HCT116 (cell line): ENCODE measurements at regions not wholly inside any gene's neighbourhood (a gene's known extent, or its start where the extent isn't known, plus 50 kb on each side); places are given as distances from the start of the nearest gene placed in this dataset.

Experiments
- ATAC-seq: fragments of 200-7000 bp; cut with Tn5 transposase; 2 replicates; pipeline ENCODE4 v1.9.1; 2020; ENCODE audit warnings: mild to moderate bottlenecking, moderate library complexity
- BruUV-seq: library from RNA; stranded (reverse); fragments of 400-500 nt; replicated peaks from 2 replicates; lab custom pipeline; 2021; lab: Mats Ljungman, UMichigan
- CTCF ChIA-PET: fragments of 300-600 bp; sonication (Branson Sonifier 250); formaldehyde crosslinking; loops from one replicate; lab custom pipeline; 2021; ENCODE audit warnings: antibody characterized with exemption; lab: Charles Lee
- POLR2A ChIA-PET: fragments of 300-600, 350-600 bp; sonication (Branson Sonifier 250); formaldehyde crosslinking; loops from one replicate; lab custom pipeline; 2021; ENCODE audit warnings: antibody characterized with exemption; lab: Charles Lee
- RAD21 ChIA-PET, 2 experiments: fragments of 300-600 bp; sonication (Branson Sonifier 250); formaldehyde crosslinking; loops; one replicate each; lab custom pipeline; 2023; ENCODE audit warnings: low total read pairs in 2 of 2; ENCODE audit not compliant: uncharacterized antibody in 2 of 2, unreplicated experiment in 2 of 2, low non-redundant PET in 1 of 2; lab: Charles Lee
- DNase-seq: peaks from one replicate; pipeline ENCODE4 v3.0.0-alpha.2; 2010; ENCODE audit warnings: low read depth, low spot score
- H2AFZ ChIP-seq: fragments of 200-600 bp; shearing (Covaris generic), sonication (generic); 2 replicates; pipeline ENCODE4 v1.6.1; 2017; ENCODE audit warnings: low read depth, mixed run types, mixed read lengths, antibody characterized with exemption, low read length; ENCODE audit not compliant: poor library complexity, severe bottlenecking
- H3K27ac ChIP-seq: 2 replicates; pipeline ENCODE4 v1.5.1; 2012; ENCODE audit warnings: low read depth, low read length
- H3K27me3 ChIP-seq: fragments of 200-600 bp; sonication (generic); 2 replicates; pipeline ENCODE4 v1.6.1; 2016; ENCODE audit warnings: mixed run types, low read length, mixed read lengths; ENCODE audit not compliant: insufficient read depth
- H3K36me3 ChIP-seq, 2 experiments: fragments of 200-500 bp in 1 of 2; fragments of 200-600 bp in 1 of 2; sonication (Bioruptor generic) in 1 of 2; sonication (generic) in 1 of 2; 2 replicates each; pipeline versions ENCODE4 v1.5.1 to v1.6.1; 2014 to 2016; ENCODE audit warnings: low read length in 2 of 2, inconsistent platforms in 1 of 2, mixed read lengths in 1 of 2, mixed run types in 1 of 2; ENCODE audit not compliant: insufficient read depth in 2 of 2, control insufficient read depth in 1 of 2
- H3K4me1 ChIP-seq, 2 experiments: fragments of 200-600 bp in 1 of 2; sonication (generic) in 1 of 2; 2 replicates each; pipeline versions ENCODE4 v1.5.1 to v1.6.1; 2012 to 2017; ENCODE audit warnings: low read length in 2 of 2, inconsistent platforms in 1 of 2, mild to moderate bottlenecking in 1 of 2, mixed read lengths in 1 of 2, mixed run types in 1 of 2, moderate library complexity in 1 of 2; ENCODE audit not compliant: insufficient read depth in 2 of 2, control insufficient read depth in 1 of 2
- H3K4me2 ChIP-seq: fragments of 200-600 bp; sonication (generic); 2 replicates; pipeline ENCODE4 v1.6.1; 2017; ENCODE audit warnings: mixed run types, low read length, mixed read lengths
- H3K4me3 ChIP-seq, 2 experiments: fragments of 200-600 bp in 1 of 2; sonication (generic) in 1 of 2; replicated peaks in 1 of 2; 2 replicates each; pipeline ENCODE4 v1.5.1; 2011 to 2016; ENCODE audit warnings: low read length in 2 of 2, control low read depth in 1 of 2, low read depth in 1 of 2, mild to moderate bottlenecking in 1 of 2, mixed read lengths in 1 of 2, mixed run types in 1 of 2
- H3K79me2 ChIP-seq: fragments of 200-600 bp; sonication (generic); 2 replicates; pipeline ENCODE4 v1.6.1; 2017; ENCODE audit warnings: mild to moderate bottlenecking, mixed run types, low read length, moderate library complexity, mixed read lengths; ENCODE audit not compliant: insufficient read depth
- H3K9ac ChIP-seq: fragments of 200-600 bp; sonication (generic); 2 replicates; pipeline ENCODE4 v1.6.1; 2016; ENCODE audit warnings: low read length, mixed read lengths
- H3K9me2 ChIP-seq: fragments of 200-600 bp; sonication (generic), shearing (Covaris generic); 2 replicates; pipeline ENCODE4 v1.6.1; 2017; ENCODE audit warnings: mixed run types, mild to moderate bottlenecking, moderate library complexity; ENCODE audit not compliant: insufficient read depth
- H3K9me3 ChIP-seq, 2 experiments: fragments of 200-500 bp in 1 of 2; fragments of 200-600 bp in 1 of 2; sonication (Bioruptor generic) in 1 of 2; sonication (generic) in 1 of 2; 2 replicates each; pipeline ENCODE4 v1.6.1; 2014 to 2017; ENCODE audit warnings: low read length in 2 of 2, mixed read lengths in 2 of 2, inconsistent platforms in 1 of 2, low read depth in 1 of 2, mild to moderate bottlenecking in 1 of 2, mixed run types in 1 of 2, moderate library complexity in 1 of 2; ENCODE audit not compliant: control insufficient read depth in 1 of 2, insufficient read depth in 1 of 2
- H4K20me1 ChIP-seq: fragments of 200-600 bp; sonication (generic), shearing (Covaris generic); 2 replicates; pipeline ENCODE4 v1.6.1; 2017; ENCODE audit warnings: mixed run types, mild to moderate bottlenecking, moderate library complexity; ENCODE audit not compliant: insufficient read depth
- CBX3 ChIP-seq: IDR thresholded peaks from 2 replicates; pipeline ENCODE4 v1.6.1; 2012; ENCODE audit warnings: low read depth
- ELF1 ChIP-seq: IDR thresholded peaks from 2 replicates; pipeline ENCODE4 v1.6.1; 2012; ENCODE audit warnings: low read depth, borderline replicate concordance
- EZH2 ChIP-seq: fragments of 200-600 bp; sonication (generic); IDR thresholded peaks from 2 replicates; pipeline ENCODE4 v1.6.1; 2017; ENCODE audit warnings: antibody characterized with exemption, mixed run types
- POLR2A ChIP-seq: IDR thresholded peaks from 2 replicates; pipeline ENCODE4 v1.7.0; 2011; ENCODE audit warnings: borderline replicate concordance; ENCODE audit not compliant: insufficient read depth, insufficient read length; ENCODE audit errors: extremely low read depth
- POLR2AphosphoS5 ChIP-seq: IDR thresholded peaks from 2 replicates; pipeline ENCODE4 v1.6.1; 2011; ENCODE audit warnings: mild to moderate bottlenecking, low read depth, low read length, moderate library complexity
- RAD21 ChIP-seq: IDR thresholded peaks from 2 replicates; pipeline ENCODE4 v1.6.1; 2012; ENCODE audit warnings: low read depth, mild to moderate bottlenecking
- SP1 ChIP-seq: IDR thresholded peaks from 2 replicates; pipeline ENCODE4 v1.6.1; 2012; ENCODE audit warnings: low read depth
- SRF ChIP-seq: IDR thresholded peaks from 2 replicates; pipeline ENCODE4 v1.6.1; 2012; ENCODE audit warnings: low read depth
- TCF7L2 ChIP-seq: IDR thresholded peaks from 2 replicates; pipeline ENCODE4 v1.7.0; 2011; ENCODE audit warnings: borderline replicate concordance, inconsistent platforms; ENCODE audit not compliant: insufficient read depth, insufficient read length; ENCODE audit errors: extremely low read depth
- YY1 ChIP-seq: IDR thresholded peaks from 2 replicates; pipeline ENCODE4 v1.6.1; 2011; ENCODE audit warnings: low read length, low read depth, moderate library complexity, mild to moderate bottlenecking; ENCODE audit not compliant: insufficient replicate concordance; ENCODE audit errors: extremely low read depth
- ZNF274 ChIP-seq: fragments of 200-500 bp; sonication (Bioruptor generic); IDR thresholded peaks from 2 replicates; pipeline ENCODE4 v1.6.1; 2014; ENCODE audit warnings: mild to moderate bottlenecking, low read depth, low read length, inconsistent platforms
- intact Hi-C: fragments of 100-400 bp; cut with micrococcal nuclease; formaldehyde crosslinking; loops from 2 replicates; pipeline ENCODE4 v1.10.0; 2022
- TF ChIP-seq, protein P1 (sequence below): IDR thresholded peaks from 2 replicates; pipeline ENCODE4 v1.6.1; 2011; ENCODE audit warnings: mild to moderate bottlenecking, low read length, moderate library complexity; ENCODE audit not compliant: insufficient replicate concordance; ENCODE audit errors: extremely low read depth
- TF ChIP-seq, protein P2 (sequence below): IDR thresholded peaks from 2 replicates; pipeline ENCODE4 v1.6.1; 2012
- TF ChIP-seq, protein P3 (sequence below), 3 experiments: fragments of 200-600 bp in 1 of 3; sonication (generic) in 1 of 3; IDR thresholded peaks in 2 of 3; conservative IDR thresholded peaks in 1 of 3; 2 replicates each; pipeline ENCODE4 v1.5.1; 2012 to 2017; ENCODE audit warnings: low read depth in 2 of 3, low read length in 2 of 3, antibody characterized with exemption in 1 of 3, borderline replicate concordance in 1 of 3, control low read depth in 1 of 3, mild to moderate bottlenecking in 1 of 3, mixed read lengths in 1 of 3, mixed run types in 1 of 3, moderate library complexity in 1 of 3; ENCODE audit not compliant: insufficient read depth in 1 of 3

DNA sequence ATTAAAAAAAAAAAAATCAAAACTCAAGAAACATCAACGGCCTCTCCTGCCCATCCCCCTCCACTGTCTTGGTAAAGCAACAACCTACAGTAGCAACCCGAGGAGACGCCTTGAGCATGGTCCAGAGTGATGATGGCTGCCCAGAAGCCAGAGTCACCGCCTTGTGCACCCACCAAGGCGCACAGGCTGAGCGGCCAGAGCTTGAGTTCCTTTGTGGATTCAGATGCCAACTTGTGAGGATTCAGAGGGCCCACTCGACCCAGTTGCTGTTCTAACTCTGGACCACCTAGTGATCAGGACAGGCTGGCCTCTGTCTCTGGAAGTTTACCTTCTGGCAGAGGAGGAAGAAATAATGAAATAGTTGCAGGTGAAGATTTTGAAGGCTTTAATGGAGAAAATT lies 105.0 kb downstream of the PDCL3 start:
- no peaks in the 10 kb centered on the region for H3K4me1 ChIP-seq
- H3K27me3 ChIP-seq = no peaks in the 10 kb centered on the region
- no peaks in the 10 kb centered on the region for H3K36me3 ChIP-seq
- H3K9me3 ChIP-seq = no peaks in the 10 kb centered on the region
- no peak for ATAC-seq
- no peak overlapping the region for H3K27ac ChIP-seq
- H3K4me2 ChIP-seq = no peak overlapping the region
- intact Hi-C loops = no loop called here
- no peak overlapping the region for H2AFZ ChIP-seq
- BruUV-seq = no TSS peak
- ChIA-PET RAD21 (no interaction called here), CTCF (no interaction called here), POLR2A (no interaction called here)
- H3K9me2 ChIP-seq = no peaks in the 10 kb centered on the region
- no peak for DNase-seq
- TF ChIP-seq RAD21 (no peak), SP1 (no peak), POLR2A (no peak), YY1 (no peak), POLR2AphosphoS5 (no peak), SRF (no peak), EZH2 (no peak), ELF1 (no peak), TCF7L2 (no peak), CBX3 (no peak), ZNF274 (no peak)
- TF ChIP-seq, protein P1, sequence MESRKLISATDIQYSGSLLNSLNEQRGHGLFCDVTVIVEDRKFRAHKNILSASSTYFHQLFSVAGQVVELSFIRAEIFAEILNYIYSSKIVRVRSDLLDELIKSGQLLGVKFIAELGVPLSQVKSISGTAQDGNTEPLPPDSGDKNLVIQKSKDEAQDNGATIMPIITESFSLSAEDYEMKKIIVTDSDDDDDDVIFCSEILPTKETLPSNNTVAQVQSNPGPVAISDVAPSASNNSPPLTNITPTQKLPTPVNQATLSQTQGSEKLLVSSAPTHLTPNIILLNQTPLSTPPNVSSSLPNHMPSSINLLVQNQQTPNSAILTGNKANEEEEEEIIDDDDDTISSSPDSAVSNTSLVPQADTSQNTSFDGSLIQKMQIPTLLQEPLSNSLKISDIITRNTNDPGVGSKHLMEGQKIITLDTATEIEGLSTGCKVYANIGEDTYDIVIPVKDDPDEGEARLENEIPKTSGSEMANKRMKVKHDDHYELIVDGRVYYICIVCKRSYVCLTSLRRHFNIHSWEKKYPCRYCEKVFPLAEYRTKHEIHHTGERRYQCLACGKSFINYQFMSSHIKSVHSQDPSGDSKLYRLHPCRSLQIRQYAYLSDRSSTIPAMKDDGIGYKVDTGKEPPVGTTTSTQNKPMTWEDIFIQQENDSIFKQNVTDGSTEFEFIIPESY = no peak
- TF ChIP-seq, protein P2, sequence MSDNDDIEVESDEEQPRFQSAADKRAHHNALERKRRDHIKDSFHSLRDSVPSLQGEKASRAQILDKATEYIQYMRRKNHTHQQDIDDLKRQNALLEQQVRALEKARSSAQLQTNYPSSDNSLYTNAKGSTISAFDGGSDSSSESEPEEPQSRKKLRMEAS = no peak
- TF ChIP-seq, protein P3, sequence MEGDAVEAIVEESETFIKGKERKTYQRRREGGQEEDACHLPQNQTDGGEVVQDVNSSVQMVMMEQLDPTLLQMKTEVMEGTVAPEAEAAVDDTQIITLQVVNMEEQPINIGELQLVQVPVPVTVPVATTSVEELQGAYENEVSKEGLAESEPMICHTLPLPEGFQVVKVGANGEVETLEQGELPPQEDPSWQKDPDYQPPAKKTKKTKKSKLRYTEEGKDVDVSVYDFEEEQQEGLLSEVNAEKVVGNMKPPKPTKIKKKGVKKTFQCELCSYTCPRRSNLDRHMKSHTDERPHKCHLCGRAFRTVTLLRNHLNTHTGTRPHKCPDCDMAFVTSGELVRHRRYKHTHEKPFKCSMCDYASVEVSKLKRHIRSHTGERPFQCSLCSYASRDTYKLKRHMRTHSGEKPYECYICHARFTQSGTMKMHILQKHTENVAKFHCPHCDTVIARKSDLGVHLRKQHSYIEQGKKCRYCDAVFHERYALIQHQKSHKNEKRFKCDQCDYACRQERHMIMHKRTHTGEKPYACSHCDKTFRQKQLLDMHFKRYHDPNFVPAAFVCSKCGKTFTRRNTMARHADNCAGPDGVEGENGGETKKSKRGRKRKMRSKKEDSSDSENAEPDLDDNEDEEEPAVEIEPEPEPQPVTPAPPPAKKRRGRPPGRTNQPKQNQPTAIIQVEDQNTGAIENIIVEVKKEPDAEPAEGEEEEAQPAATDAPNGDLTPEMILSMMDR (IDR thresholded peaks at IDR 0.05 in 2 of 3, conservative IDR thresholded peaks at IDR 0.05 in 1 of 3; ENCODE audit: borderline replicate concordance in 1 of 3, insufficient read depth in 1 of 3, low read depth in 2 of 3, low read length in 2 of 3) = no peak
- H3K4me3 ChIP-seq = no peak overlapping the region
- H3K9ac ChIP-seq = no peak overlapping the region
- H3K79me2 ChIP-seq = no peaks in the 10 kb centered on the region
- H4K20me1 ChIP-seq = no peaks in the 10 kb centered on the region
